AG20443 (cell line): ENCODE measurements at regions not wholly inside any gene's neighbourhood (a gene's known extent, or its start where the extent isn't known, plus 50 kb on each side); places are given as distances from the start of the nearest gene placed in this dataset.
A peak's percentile ranks its signal among the peaks of the same experiment; 100 is the strongest.
"Not testable (repeated sequence)": the region's sequence is repeated elsewhere in the genome, so short reads cannot be mapped to it uniquely, and the experiment has no call there.

Experiments
- DNase-seq: peaks from one replicate; pipeline ENCODE4 v3.0.0; 2012; ENCODE audit warnings: low spot score, mixed read lengths

GRCh38 chr18:22284581-22285360, 115.4 kb downstream of the GATA6 start:
- no peak for DNase-seq

GRCh38 chr18:22283855-22284254, 114.5 kb downstream of the GATA6 start:
- not testable (repeated sequence) for DNase-seq

- DNase-seq = no peak
These were observed 114.0 kb downstream of the GATA6 start for GRCh38 chr18:22283397-22283796.

DNA sequence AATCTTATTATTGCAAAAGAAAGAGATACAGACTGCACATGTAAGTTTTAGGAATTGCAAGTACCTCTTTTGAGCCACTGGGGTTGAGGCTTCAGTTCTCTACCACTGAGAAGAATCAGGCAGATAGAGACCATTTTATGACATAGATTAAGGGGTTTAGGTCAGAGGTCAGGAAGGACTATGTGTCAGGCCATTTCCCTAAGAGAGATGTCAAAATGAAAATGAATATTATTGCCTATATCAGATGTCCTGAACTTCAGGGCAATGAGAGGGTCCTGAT, 113.7 kb downstream of the GATA6 start:
- DNase-seq = no peak

GRCh38 chr18:22282311-22283115, 113.1 kb downstream of the GATA6 start:
- peak; percentile 27 for DNase-seq

DNA sequence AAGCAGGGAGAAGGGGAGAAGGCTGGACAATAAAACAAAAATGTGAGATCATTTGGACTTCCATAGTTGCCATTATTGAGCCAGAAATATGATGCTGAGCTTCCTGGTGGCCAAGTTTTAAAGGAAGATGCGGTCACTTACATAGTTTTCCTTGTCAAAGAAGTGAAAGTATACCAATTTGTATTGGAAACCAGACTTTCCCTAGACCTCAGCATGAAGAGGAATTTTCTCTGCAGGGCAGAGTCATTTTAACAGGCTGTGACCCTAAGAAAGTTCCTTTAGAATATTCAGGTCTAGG, 111.0 kb downstream of the GATA6 start:
- no peak for DNase-seq

GRCh38 chr18:22279741-22280452, 110.5 kb downstream of the GATA6 start:
- peak; percentile 61 for DNase-seq

DNA sequence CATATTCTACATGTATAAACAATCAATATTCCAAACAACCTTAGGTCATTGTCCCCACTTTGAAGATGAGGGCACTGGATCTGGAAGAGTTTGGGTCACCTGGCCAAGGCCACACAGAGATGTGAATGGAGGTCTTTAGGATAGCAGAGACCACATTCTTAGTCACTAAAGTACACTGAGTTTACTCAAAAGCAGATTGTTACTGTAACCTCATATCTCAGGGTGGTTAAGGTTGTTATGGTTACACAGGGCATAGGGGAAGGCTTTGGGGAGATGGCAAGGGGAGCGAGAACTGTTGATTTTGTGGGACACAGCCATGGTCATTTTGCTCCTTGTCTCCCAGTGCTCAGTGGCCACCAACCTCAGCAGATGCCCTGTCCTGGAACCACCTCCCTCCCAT, 109.4 kb downstream of the GATA6 start:
- DNase-seq = no peak

DNA sequence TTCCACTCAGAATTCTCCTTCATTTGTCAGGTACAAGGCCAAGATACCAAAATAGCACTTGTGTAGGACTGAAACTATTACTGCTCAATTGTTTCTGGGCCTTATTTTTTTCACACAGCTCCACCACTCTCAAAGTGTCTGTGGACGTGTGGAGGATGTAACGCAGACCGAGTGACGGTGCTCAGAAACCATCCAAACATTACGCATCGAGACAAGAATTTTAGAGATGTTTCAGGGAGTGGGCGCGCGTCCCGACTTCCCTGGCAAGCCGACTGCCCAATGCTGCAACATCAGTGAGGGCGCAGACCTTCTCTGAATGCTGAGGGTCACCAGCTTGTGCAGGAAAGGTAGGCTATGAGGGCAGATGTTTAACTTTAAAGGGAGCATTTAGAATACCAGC, 108.4 kb downstream of the GATA6 start:
- DNase-seq = no peak

- DNase-seq = no peak
These were observed 106.9 kb downstream of the GATA6 start for GRCh38 chr18:22276334-22276713.

GRCh38 chr18:22275706-22276333, 106.4 kb downstream of the GATA6 start:
- DNase-seq = no peak

- DNase-seq = no peak
These were observed 104.0 kb downstream of the GATA6 start for GRCh38 chr18:22273101-22274039.

GRCh38 chr18:22272242-22272641, 102.9 kb downstream of the GATA6 start:
- DNase-seq = no peak

DNA sequence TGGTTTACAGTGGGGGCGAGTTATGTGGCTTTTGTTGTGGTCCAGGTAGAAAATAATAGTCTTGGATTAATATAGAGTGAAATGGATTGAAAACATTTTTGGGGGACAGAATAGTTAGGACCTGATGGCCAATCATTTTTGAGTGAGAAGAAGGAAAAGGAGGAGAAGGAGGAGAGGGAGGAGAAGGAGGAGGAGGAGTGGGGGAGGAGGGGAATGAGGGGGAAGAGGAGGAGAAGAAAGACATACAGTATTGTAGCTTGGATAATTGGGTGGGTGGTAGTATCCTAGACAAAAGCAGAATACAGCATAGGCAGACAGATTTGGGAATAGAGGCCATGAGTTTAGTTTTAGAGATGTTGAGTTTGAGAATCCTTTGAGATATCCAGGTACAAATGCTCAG, 101.6 kb downstream of the GATA6 start:
- no peak for DNase-seq

DNA sequence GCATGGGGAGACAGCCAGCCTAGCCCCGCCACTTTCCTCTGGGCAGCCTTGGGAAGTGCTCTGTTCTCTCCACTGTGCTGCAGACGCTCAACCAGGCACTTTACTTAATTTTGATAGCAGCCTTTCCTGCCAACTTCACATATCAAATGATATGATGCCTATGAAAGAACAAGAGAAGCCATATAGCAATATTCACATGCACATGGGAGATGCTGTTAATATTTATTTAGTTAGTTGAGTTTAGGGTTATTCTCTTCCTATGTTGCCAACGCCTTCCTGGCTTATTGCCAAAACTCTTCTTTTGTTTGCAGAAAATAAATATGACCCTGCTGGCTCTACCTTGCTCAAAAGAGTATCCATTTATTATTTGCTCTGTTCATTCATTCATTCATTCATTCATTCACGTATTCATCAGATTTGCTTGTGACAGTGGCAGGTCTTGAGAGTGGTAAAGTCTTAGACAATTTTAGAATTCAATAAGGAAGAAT, 99.3 kb downstream of the GATA6 start:
- DNase-seq = no peak

DNA sequence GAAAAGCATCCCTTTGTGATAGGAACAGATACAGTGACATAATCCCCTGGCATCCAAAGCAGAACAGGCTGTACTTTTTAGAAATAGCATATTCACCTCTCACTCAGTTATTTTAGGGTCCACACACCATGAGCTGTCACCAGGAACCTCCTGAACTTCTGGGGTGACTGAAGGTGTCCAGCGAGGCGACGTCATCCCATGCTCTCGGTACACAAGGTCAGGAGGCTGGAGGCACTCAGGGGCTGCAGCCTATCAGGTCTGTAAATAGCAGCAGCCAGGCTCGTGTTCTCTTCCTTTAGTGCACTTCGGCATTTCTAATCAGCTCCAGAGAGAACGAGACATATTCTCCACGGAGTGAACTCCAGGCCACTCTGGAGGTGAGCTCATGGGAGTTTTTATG, 98.3 kb downstream of the GATA6 start:
- no peak for DNase-seq

DNA sequence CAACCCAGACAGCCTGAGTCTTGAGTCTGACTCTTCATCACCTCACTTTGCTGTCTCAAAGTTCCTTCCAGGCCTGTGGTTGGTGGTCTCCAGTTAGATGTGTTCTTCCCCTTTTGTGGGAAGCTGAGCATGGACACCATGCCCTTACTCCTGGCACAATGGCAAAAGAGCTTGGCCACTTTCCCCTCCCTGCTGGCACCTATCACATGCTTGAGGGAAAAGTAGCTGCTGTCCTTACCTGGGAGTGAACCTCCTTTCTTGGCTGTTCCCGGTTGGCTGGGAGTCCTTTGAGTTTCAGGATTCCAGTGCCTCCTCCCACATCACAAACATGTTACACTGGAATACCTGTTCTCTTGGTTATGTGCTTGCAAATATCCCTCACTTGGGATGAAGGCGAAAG, 97.8 kb downstream of the GATA6 start:
- no peak for DNase-seq

DNA sequence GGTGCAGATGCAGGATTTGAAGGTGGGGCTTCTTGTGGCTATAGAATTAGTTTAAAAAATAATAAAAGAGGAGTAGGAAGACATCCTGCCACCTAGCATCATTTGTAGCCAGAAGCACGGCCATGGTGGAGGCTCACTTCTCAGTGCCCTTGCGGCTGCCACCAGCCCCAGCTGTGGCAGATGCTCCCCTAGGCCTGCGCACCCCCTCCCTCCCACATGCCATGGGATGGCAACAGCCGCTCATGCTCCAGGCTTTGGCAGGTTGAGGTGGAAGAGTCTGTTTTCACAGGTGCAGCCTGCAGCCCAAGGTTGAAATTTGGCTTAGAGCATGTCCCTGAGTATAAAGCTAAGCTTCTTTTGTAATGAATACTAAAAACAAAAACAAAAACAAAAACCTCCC, 96.4 kb downstream of the GATA6 start:
- DNase-seq = no peak

DNA sequence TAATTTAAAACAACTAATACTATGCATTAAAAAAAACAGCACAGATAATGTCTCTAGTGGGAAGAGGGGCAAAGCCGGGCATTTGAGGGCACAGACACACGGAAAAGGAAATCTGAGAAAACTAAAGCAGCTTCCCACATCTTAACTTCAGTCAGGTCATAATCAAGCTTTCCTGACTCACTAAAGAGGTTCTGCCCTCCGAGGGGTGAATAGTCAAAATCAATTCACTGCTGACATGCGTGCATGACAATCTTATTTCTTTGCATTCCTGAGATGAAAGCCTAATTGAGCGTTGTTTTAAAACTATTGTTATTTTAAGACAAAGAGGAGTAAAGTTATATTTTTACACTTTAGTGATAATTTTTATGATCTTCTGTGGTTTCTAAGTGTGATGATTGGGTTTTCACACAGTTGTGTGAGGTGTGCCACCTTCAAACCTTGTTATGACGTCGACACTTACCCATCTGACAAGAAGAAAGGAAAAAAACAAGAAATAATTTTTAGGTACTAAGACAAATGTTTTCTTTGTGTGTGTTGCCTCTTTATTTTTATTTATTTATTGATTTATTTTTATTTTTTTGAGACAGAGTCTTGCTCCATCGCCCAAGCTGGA, 90.9 kb downstream of the GATA6 start:
- no peak for DNase-seq

DNA sequence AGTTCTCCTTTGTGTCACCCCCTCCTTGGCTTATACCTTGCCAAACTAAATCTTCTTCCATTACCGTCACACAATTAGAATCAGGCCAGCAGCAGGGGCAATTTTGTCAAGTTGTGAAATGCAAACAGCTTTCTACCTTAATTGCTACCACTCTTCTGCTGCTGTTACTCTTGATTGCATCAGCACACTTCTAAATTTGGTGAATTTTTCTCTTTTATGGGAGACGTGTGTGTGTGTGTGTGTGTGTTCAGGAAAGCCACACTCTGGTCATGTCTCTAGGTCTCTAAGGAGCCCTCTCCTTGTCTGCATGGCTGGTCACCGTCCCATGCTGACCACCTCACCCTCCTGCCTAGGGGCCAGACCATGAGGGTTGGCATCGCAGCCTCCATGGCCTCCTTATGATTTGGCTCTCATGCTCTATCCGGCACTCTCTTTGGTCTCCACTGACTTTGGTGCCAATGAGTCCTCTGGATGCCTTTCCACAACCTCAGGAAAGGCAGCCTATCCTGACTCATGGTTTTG, 87.7 kb downstream of the GATA6 start:
- no peak for DNase-seq

GRCh38 chr18:22254088-22254487, 84.7 kb downstream of the GATA6 start:
- DNase-seq = no peak
